ENCODE measurements at regions not wholly inside any gene's neighbourhood (a gene's known extent, or its start where the extent isn't known, plus 50 kb on each side); places are given as distances from the start of the nearest gene placed in this dataset.

- no peak for TF ChIP-seq CTCF (IDR thresholded peaks at IDR 0.05)
- TF ChIP-seq MAX (CRISPR knock-in tag; IDR thresholded peaks at IDR 0.05): no peak
- no peak for TF ChIP-seq IRF1 (CRISPR knock-in tag; IDR thresholded peaks at IDR 0.05)
- no peak for TF ChIP-seq CREB1 (CRISPR knock-in tag; IDR thresholded peaks at IDR 0.05)
- TF ChIP-seq ATF2 (CRISPR knock-in tag; IDR thresholded peaks at IDR 0.05; ENCODE audit: borderline replicate concordance, low read depth): no peak
- no peak for TF ChIP-seq AFF4 (CRISPR knock-in tag; IDR thresholded peaks at IDR 0.05; ENCODE audit: borderline replicate concordance)
- no peak for TF ChIP-seq ZNF121 (CRISPR knock-in tag; IDR thresholded peaks at IDR 0.05)
- no peak for TF ChIP-seq IRF2 (CRISPR knock-in tag; IDR thresholded peaks at IDR 0.05; ENCODE audit: borderline replicate concordance, low read depth)
Measured at GRCh38 chr3:74122281-74122680, 492.2 kb downstream of the CNTN3 start.
